ENCODE measurements at regions not wholly inside any gene's neighbourhood (a gene's known extent, or its start where the extent isn't known, plus 50 kb on each side); places are given as distances from the start of the nearest gene placed in this dataset.

GRCh38 chr1:72601035-72601674, 318.8 kb upstream of the NEGR1 start:
- no peaks in the 10 kb centered on the region for H3K27me3 ChIP-seq
- intact Hi-C loops (cut with DNase I; ENCODE audit: low total_unique reads) = no loop called here
- DNase-seq = no peak

GRCh38 chr1:72586023-72586685, 303.8 kb upstream of the NEGR1 start:
- Histone ChIP-seq H3K9me3 (no peaks in the 10 kb centered on the region), H3K4me3 (no peak overlapping the region), H3K27ac (no peak overlapping the region), H3K36me3 (no peaks in the 10 kb centered on the region), H3K27me3 (no peaks in the 10 kb centered on the region), H3K4me1 (no peaks in the 10 kb centered on the region)
- TF ChIP-seq CTCF (IDR thresholded peaks at IDR 0.05) (no peak), POLR2A (IDR thresholded peaks at IDR 0.05) (no peak)
- DNase-seq = no peak
- intact Hi-C loops (cut with DNase I; ENCODE audit: low total_unique reads) = no loop called here

More at GRCh38 chr1:72601035-72601674, 318.8 kb upstream of the NEGR1 start:
- TF ChIP-seq POLR2A (IDR thresholded peaks at IDR 0.05) = no peak
- no peak for TF ChIP-seq CTCF (IDR thresholded peaks at IDR 0.05)
- H3K27ac ChIP-seq = no peak overlapping the region
- no peaks in the 10 kb centered on the region for H3K9me3 ChIP-seq
- H3K4me3 ChIP-seq = no peak overlapping the region
- no peaks in the 10 kb centered on the region for H3K36me3 ChIP-seq
- H3K4me1 ChIP-seq = no peaks in the 10 kb centered on the region

GRCh38 chr1:72579629-72580028, 297.3 kb upstream of the NEGR1 start:
- Histone ChIP-seq H3K9me3 (no peaks in the 10 kb centered on the region), H3K4me3 (no peak overlapping the region), H3K4me1 (no peaks in the 10 kb centered on the region), H3K27me3 (no peaks in the 10 kb centered on the region), H3K36me3 (no peaks in the 10 kb centered on the region), H3K27ac (no peak overlapping the region)
- intact Hi-C loops (cut with DNase I; ENCODE audit: low total_unique reads) = no loop called here
- DNase-seq = no peak
- TF ChIP-seq POLR2A (IDR thresholded peaks at IDR 0.05) (no peak), CTCF (IDR thresholded peaks at IDR 0.05) (no peak)

- DNase-seq = no peak
- TF ChIP-seq CTCF (IDR thresholded peaks at IDR 0.05) (no peak), POLR2A (IDR thresholded peaks at IDR 0.05) (no peak)
- no peaks in the 10 kb centered on the region for H3K36me3 ChIP-seq
- H3K9me3 ChIP-seq = no peaks in the 10 kb centered on the region
- H3K4me1 ChIP-seq = no peaks in the 10 kb centered on the region
- H3K4me3 ChIP-seq = no peak overlapping the region
- H3K27ac ChIP-seq = no peak overlapping the region
- H3K27me3 ChIP-seq = no peaks in the 10 kb centered on the region
- intact Hi-C loops (cut with DNase I; ENCODE audit: low total_unique reads) = no loop called here
These were observed 288.5 kb upstream of the NEGR1 start for GRCh38 chr1:72570815-72571214.

- Histone ChIP-seq H3K27me3 (no peaks in the 10 kb centered on the region), H3K9me3 (no peaks in the 10 kb centered on the region), H3K36me3 (no peaks in the 10 kb centered on the region), H3K4me1 (no peaks in the 10 kb centered on the region), H3K4me3 (no peak overlapping the region), H3K27ac (no peak overlapping the region)
- intact Hi-C loops (cut with DNase I; ENCODE audit: low total_unique reads) = no loop called here
- no peak for DNase-seq
- TF ChIP-seq POLR2A (IDR thresholded peaks at IDR 0.05) = no peak
- no peak for TF ChIP-seq CTCF (IDR thresholded peaks at IDR 0.05)
These were observed 285.8 kb upstream of the NEGR1 start for GRCh38 chr1:72568113-72568512.

All from uterus (tissue), 3 donors.